ENCODE measurements at regions not wholly inside any gene's neighbourhood (a gene's known extent, or its start where the extent isn't known, plus 50 kb on each side); places are given as distances from the start of the nearest gene placed in this dataset.

- intact Hi-C loops (cut with micrococcal nuclease), result no loop called here
Observed at GRCh38 chr1:239268941-239269340, 117.4 kb upstream of the CHRM3 start.

GRCh38 chr1:239268007-239268406, 118.4 kb upstream of the CHRM3 start:
- intact Hi-C loops (cut with micrococcal nuclease), result no loop called here

GRCh38 chr1:239263801-239264200, 122.6 kb upstream of the CHRM3 start:
- intact Hi-C loops (cut with micrococcal nuclease), result no loop called here

- intact Hi-C loops (cut with micrococcal nuclease), result no loop called here
Observed at GRCh38 chr1:239262538-239262937, 123.8 kb upstream of the CHRM3 start.

- intact Hi-C loops (cut with micrococcal nuclease), result no loop called here
Observed at GRCh38 chr1:239261521-239261920, 124.8 kb upstream of the CHRM3 start.

GRCh38 chr1:239260842-239261241, 125.5 kb upstream of the CHRM3 start:
- intact Hi-C loops (cut with micrococcal nuclease), result no loop called here

- intact Hi-C loops (cut with micrococcal nuclease), result no loop called here
Observed at GRCh38 chr1:239255628-239256160, 130.7 kb upstream of the CHRM3 start.

GRCh38 chr1:239254999-239255398, 131.4 kb upstream of the CHRM3 start:
- intact Hi-C loops (cut with micrococcal nuclease), result no loop called here

GRCh38 chr1:239253032-239253431, 133.3 kb upstream of the CHRM3 start:
- intact Hi-C loops (cut with micrococcal nuclease), result no loop called here

GRCh38 chr1:239250353-239251035, 135.9 kb upstream of the CHRM3 start:
- intact Hi-C loops (cut with micrococcal nuclease), result no loop called here

GRCh38 chr1:239247285-239247684, 139.1 kb upstream of the CHRM3 start:
- intact Hi-C loops (cut with micrococcal nuclease), result no loop called here

GRCh38 chr1:239244084-239244483, 142.3 kb upstream of the CHRM3 start:
- intact Hi-C loops (cut with micrococcal nuclease), result no loop called here

GRCh38 chr1:239243006-239243405, 143.4 kb upstream of the CHRM3 start:
- intact Hi-C loops (cut with micrococcal nuclease), result no loop called here

GRCh38 chr1:239242404-239242803, 144.0 kb upstream of the CHRM3 start:
- intact Hi-C loops (cut with micrococcal nuclease), result no loop called here

GRCh38 chr1:239240736-239241135, 145.6 kb upstream of the CHRM3 start:
- intact Hi-C loops (cut with micrococcal nuclease), result no loop called here

- intact Hi-C loops (cut with micrococcal nuclease), result no loop called here
Observed at GRCh38 chr1:239239529-239239928, 146.8 kb upstream of the CHRM3 start.

GRCh38 chr1:239237912-239238311, 148.5 kb upstream of the CHRM3 start:
- intact Hi-C loops (cut with micrococcal nuclease), result no loop called here

GRCh38 chr1:239233626-239234025, 152.7 kb upstream of the CHRM3 start:
- intact Hi-C loops (cut with micrococcal nuclease), result no loop called here

- intact Hi-C loops (cut with micrococcal nuclease), result no loop called here
Observed at GRCh38 chr1:239232921-239233320, 153.4 kb upstream of the CHRM3 start.

GRCh38 chr1:239228451-239228850, 157.9 kb upstream of the CHRM3 start:
- intact Hi-C loops (cut with micrococcal nuclease), result no loop called here

GRCh38 chr1:239225396-239225795, 161.0 kb upstream of the CHRM3 start:
- intact Hi-C loops (cut with micrococcal nuclease), result no loop called here

- intact Hi-C loops (cut with micrococcal nuclease), result no loop called here
Observed at GRCh38 chr1:239224100-239224499, 162.3 kb upstream of the CHRM3 start.

GRCh38 chr1:239222999-239223398, 163.4 kb upstream of the CHRM3 start:
- intact Hi-C loops (cut with micrococcal nuclease), result no loop called here
